ENCODE measurements at regions not wholly inside any gene's neighbourhood (a gene's known extent, or its start where the extent isn't known, plus 50 kb on each side); places are given as distances from the start of the nearest gene placed in this dataset.

DNA sequence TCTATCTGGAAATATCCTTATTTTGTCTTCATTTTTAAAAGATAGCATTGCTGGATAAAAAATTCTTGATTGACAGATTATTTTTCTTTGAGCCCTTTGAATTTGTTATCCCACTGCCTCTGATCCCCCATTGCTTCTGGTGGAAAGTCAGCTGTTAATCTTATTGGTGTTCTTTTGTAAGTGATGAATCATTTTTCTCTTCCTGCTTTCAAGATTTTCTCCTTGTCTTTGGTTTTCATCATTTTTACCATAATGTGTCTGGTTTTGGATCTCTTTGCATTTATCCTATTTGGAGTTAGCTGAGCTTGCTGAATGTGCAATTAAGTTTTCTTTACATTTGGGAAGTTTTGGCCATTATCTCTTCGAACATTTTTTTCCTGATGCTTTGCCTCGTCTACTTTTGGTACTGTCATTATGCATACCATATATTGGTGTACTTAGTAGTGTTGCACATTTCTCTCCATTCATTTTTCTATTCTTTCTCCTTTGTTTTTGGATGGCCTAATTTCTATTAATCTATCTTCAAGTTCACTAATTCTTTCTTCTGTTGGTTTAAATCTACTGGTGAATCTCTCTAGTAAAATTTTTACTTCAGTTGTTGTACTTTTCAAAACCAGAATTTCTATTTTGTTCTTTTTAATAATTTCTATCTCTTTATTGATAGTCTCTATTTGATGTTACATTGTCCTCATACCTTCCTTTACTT, 440.0 kb upstream of the PROK2 start:
- DNase-seq: no peak
- no peak overlapping the region for H3K4me3 ChIP-seq
- peaks cover 0 to 2% (median 0%) of the 10 kb centered on the region in 4 donors for H3K4me1 ChIP-seq
- H3K27me3 ChIP-seq: no peaks in the 10 kb centered on the region
- WGBS, 2 donors (ENCODE audit: low coverage in 1 of 2): 83 to 96% methylated on average over 2 of the region's 2 CpGs
- intact Hi-C loops (cut with DNase I; ENCODE audit: low total_unique reads): no loop called here
- H3K27ac ChIP-seq: no peak overlapping the region
- peaks cover 13 to 17% of the 10 kb centered on the region in 2 donors for H3K9me3 ChIP-seq
- H3K36me3 ChIP-seq: no peaks in the 10 kb centered on the region
- in situ Hi-C loops (cut with MboI; ENCODE audit: low pct_ligation_motif_present in 1 of 4, low pct_unique_long_range_greater_than_20kb in 1 of 4, low sequenced_read_pairs in 3 of 4): no loop called here
- TF ChIP-seq EP300 (IDR thresholded peaks at IDR 0.05; ENCODE audit: low read depth) (no peak), POLR2A (IDR thresholded peaks at IDR 0.05) (no peak), POLR2AphosphoS5 (IDR thresholded peaks at IDR 0.05) (no peak)
- TF ChIP-seq, protein P1, sequence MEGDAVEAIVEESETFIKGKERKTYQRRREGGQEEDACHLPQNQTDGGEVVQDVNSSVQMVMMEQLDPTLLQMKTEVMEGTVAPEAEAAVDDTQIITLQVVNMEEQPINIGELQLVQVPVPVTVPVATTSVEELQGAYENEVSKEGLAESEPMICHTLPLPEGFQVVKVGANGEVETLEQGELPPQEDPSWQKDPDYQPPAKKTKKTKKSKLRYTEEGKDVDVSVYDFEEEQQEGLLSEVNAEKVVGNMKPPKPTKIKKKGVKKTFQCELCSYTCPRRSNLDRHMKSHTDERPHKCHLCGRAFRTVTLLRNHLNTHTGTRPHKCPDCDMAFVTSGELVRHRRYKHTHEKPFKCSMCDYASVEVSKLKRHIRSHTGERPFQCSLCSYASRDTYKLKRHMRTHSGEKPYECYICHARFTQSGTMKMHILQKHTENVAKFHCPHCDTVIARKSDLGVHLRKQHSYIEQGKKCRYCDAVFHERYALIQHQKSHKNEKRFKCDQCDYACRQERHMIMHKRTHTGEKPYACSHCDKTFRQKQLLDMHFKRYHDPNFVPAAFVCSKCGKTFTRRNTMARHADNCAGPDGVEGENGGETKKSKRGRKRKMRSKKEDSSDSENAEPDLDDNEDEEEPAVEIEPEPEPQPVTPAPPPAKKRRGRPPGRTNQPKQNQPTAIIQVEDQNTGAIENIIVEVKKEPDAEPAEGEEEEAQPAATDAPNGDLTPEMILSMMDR (IDR thresholded peaks at IDR 0.05): no peak

GRCh38 chr3:72223628-72224027, 438.7 kb upstream of the PROK2 start:
- Histone ChIP-seq H3K36me3 (no peaks in the 10 kb centered on the region), H3K27ac (no peak overlapping the region), H3K4me1 (peaks cover 0 to 2% (median 0%) of the 10 kb centered on the region in 4 donors), H3K9me3 (peaks cover 13 to 17% of the 10 kb centered on the region in 2 donors), H3K27me3 (no peaks in the 10 kb centered on the region), H3K4me3 (no peak overlapping the region)
- WGBS, 2 donors (ENCODE audit: low coverage in 1 of 2): 92 to 95% methylated on average over 2 of the region's 2 CpGs
- intact Hi-C loops (cut with DNase I; ENCODE audit: low total_unique reads) (no loop called here), in situ Hi-C loops (cut with MboI; ENCODE audit: low pct_ligation_motif_present in 1 of 4, low pct_unique_long_range_greater_than_20kb in 1 of 4, low sequenced_read_pairs in 3 of 4) (no loop called here)
- TF ChIP-seq POLR2A (IDR thresholded peaks at IDR 0.05): no peak
- no peak for TF ChIP-seq EP300 (IDR thresholded peaks at IDR 0.05; ENCODE audit: low read depth)
- TF ChIP-seq, protein P1 (IDR thresholded peaks at IDR 0.05): no peak
- TF ChIP-seq POLR2AphosphoS5 (IDR thresholded peaks at IDR 0.05): no peak
- DNase-seq: no peak

DNA sequence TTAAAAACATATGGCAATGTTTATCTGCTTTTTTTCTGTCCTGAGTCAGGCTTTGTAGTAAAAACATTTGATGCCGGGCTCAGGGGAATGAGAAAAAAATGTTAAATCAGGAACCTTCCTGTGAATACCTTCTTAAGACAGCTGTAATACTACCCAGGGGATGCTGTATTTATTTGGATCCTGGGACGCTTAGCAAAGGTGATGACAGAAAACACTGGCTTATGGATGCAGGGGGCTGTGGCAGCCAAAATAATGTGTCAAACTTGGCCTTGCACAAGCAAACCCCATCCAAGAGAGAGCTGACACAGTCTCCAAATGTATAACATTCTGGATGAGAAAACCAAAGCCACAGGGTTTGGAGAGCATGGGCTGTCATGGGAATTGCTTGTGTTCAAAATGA, 438.2 kb upstream of the PROK2 start:
- no peak for DNase-seq

DNA sequence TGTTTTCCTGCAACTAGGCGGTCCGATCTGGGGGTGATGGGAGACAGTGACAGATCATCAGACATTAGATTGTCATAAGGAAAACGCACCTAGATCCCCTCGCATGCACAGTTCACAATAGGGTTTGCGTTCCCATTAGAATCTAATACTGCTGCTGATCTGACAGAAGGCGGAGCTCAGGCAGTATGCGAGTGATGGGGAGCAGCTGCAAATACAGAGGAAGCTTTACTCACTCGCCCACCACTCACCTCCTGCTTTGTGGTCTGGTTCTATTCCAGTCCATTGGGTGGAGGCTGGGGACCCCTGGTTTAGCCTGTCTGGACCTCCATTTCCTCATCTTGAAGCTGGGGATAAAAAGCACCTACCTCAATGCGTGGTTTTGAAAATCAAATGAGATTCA, 437.5 kb upstream of the PROK2 start:
- TF ChIP-seq EP300 (IDR thresholded peaks at IDR 0.05; ENCODE audit: low read depth): no peak
- TF ChIP-seq POLR2AphosphoS5 (IDR thresholded peaks at IDR 0.05): no peak
- H3K4me1 ChIP-seq: peaks cover 0 to 2% (median 0%) of the 10 kb centered on the region in 4 donors

More for the DNA sequence above, 438.2 kb upstream of the PROK2 start:
- H3K4me3 ChIP-seq: no peak overlapping the region
- intact Hi-C loops (cut with DNase I; ENCODE audit: low total_unique reads): no loop called here
- no peak for TF ChIP-seq EP300 (IDR thresholded peaks at IDR 0.05; ENCODE audit: low read depth)
- TF ChIP-seq, protein P1 (IDR thresholded peaks at IDR 0.05): no peak
- no peak for TF ChIP-seq POLR2A (IDR thresholded peaks at IDR 0.05)
- no peak for TF ChIP-seq POLR2AphosphoS5 (IDR thresholded peaks at IDR 0.05)
- in situ Hi-C loops (cut with MboI; ENCODE audit: low pct_ligation_motif_present in 1 of 4, low pct_unique_long_range_greater_than_20kb in 1 of 4, low sequenced_read_pairs in 3 of 4): no loop called here
- peaks cover 0 to 2% (median 0%) of the 10 kb centered on the region in 4 donors for H3K4me1 ChIP-seq
- no peaks in the 10 kb centered on the region for H3K36me3 ChIP-seq
- WGBS, 2 donors (ENCODE audit: low coverage in 1 of 2): 77 to 86% methylated on average over 1 to 2 of the region's 2 CpGs
- H3K27ac ChIP-seq: no peak overlapping the region
- peaks cover 13 to 17% of the 10 kb centered on the region in 2 donors for H3K9me3 ChIP-seq
- H3K27me3 ChIP-seq: no peaks in the 10 kb centered on the region

More for the DNA sequence above, 437.5 kb upstream of the PROK2 start:
- Histone ChIP-seq H3K36me3 (no peaks in the 10 kb centered on the region), H3K9me3 (peaks cover 13 to 17% of the 10 kb centered on the region in 2 donors), H3K27me3 (no peaks in the 10 kb centered on the region), H3K27ac (no peak overlapping the region), H3K4me3 (no peak overlapping the region)
- DNase-seq: no peak
- in situ Hi-C loops (cut with MboI; ENCODE audit: low pct_ligation_motif_present in 1 of 4, low pct_unique_long_range_greater_than_20kb in 1 of 4, low sequenced_read_pairs in 3 of 4): no loop called here
- WGBS, 2 donors (ENCODE audit: low coverage in 1 of 2): 92 to 100% methylated on average over 1 to 9 of the region's 9 CpGs
- intact Hi-C loops (cut with DNase I; ENCODE audit: low total_unique reads): no loop called here

Data from transverse colon (tissue), 4 donors.